Large intestine (tissue), 3 donors: ENCODE measurements at regions not wholly inside any gene's neighbourhood (a gene's known extent, or its start where the extent isn't known, plus 50 kb on each side); places are given as distances from the start of the nearest gene placed in this dataset.
"Not testable (repeated sequence)": the region's sequence is repeated elsewhere in the genome, so short reads cannot be mapped to it uniquely, and the experiment has no call there.

Experiments used
- DNase-seq, 2 donors: peaks; one replicate each; pipeline versions ENCODE4 v3.0.0 to v3.0.0-alpha.2; 2013
- H3K27ac ChIP-seq: one replicate; pipeline ENCODE4 v1.5.1; 2013; ENCODE audit warnings: low read length
- H3K27me3 ChIP-seq: 2 replicates; pipeline ENCODE4 v1.6.1; 2013; ENCODE audit warnings: low read length; ENCODE audit not compliant: control insufficient read depth, insufficient read depth
- H3K36me3 ChIP-seq: 2 replicates; pipeline ENCODE4 v1.6.1; 2013; ENCODE audit warnings: low read length; ENCODE audit not compliant: control insufficient read depth, insufficient read depth
- H3K4me1 ChIP-seq: one replicate; pipeline ENCODE4 v1.6.1; 2013; ENCODE audit warnings: low read length; ENCODE audit not compliant: control insufficient read depth, insufficient read depth
- H3K4me3 ChIP-seq: one replicate; pipeline ENCODE4 v1.5.1; 2013; ENCODE audit warnings: low read length
- H3K9me3 ChIP-seq: one replicate; pipeline ENCODE4 v1.6.1; 2013; ENCODE audit warnings: mild to moderate bottlenecking, low read depth, low read length, moderate library complexity; ENCODE audit not compliant: control insufficient read depth
- WGBS: methylation state at CpG from one replicate; pipeline ENCODE4 v1.1.5; 2013; ENCODE audit warnings: low lambda C conversion rate; ENCODE audit not compliant: insufficient coverage; 5-methylcytosine and 5-hydroxymethylcytosine counted together

GRCh38 chr10:61036148-61036547 is 92.2 kb upstream of the RHOBTB1 start:
- H3K9me3 ChIP-seq, H3K4me1 ChIP-seq, H3K36me3 ChIP-seq, H3K27ac ChIP-seq, H3K27me3 ChIP-seq, H3K4me3 ChIP-seq, DNase-seq: not testable (repeated sequence)
- WGBS = no CpG with 5 or more reads among the region's 3 CpGs

- H3K4me3 ChIP-seq = no peak overlapping the region
- H3K27ac ChIP-seq = no peak overlapping the region
- no peaks in the 10 kb centered on the region for H3K27me3 ChIP-seq
- WGBS = no CpG with 5 or more reads among the region's 3 CpGs
- no peak for DNase-seq
- no peaks in the 10 kb centered on the region for H3K9me3 ChIP-seq
- H3K4me1 ChIP-seq = no peaks in the 10 kb centered on the region
- no peaks in the 10 kb centered on the region for H3K36me3 ChIP-seq
Measured at GRCh38 chr10:61031341-61031740, 87.4 kb upstream of the RHOBTB1 start.

- H3K27me3 ChIP-seq = no peaks in the 10 kb centered on the region
- H3K4me1 ChIP-seq = no peaks in the 10 kb centered on the region
- H3K9me3 ChIP-seq = no peaks in the 10 kb centered on the region
- no peaks in the 10 kb centered on the region for H3K36me3 ChIP-seq
- no peak overlapping the region for H3K27ac ChIP-seq
- WGBS = no CpG with 5 or more reads among the region's 2 CpGs
- DNase-seq = no peak
- no peak overlapping the region for H3K4me3 ChIP-seq
Measured at GRCh38 chr10:61029411-61029810, 85.4 kb upstream of the RHOBTB1 start.

- Histone ChIP-seq H3K27me3 (no peaks in the 10 kb centered on the region), H3K36me3 (no peaks in the 10 kb centered on the region), H3K9me3 (no peaks in the 10 kb centered on the region), H3K27ac (no peak overlapping the region), H3K4me1 (no peaks in the 10 kb centered on the region), H3K4me3 (no peak overlapping the region)
- no peak for DNase-seq
- WGBS = no CpG with 5 or more reads among the region's 5 CpGs
Measured at GRCh38 chr10:61028861-61029361, 84.9 kb upstream of the RHOBTB1 start.

- no peaks in the 10 kb centered on the region for H3K4me1 ChIP-seq
- H3K27me3 ChIP-seq = no peaks in the 10 kb centered on the region
- no peak overlapping the region for H3K27ac ChIP-seq
- no peak overlapping the region for H3K4me3 ChIP-seq
- no peaks in the 10 kb centered on the region for H3K36me3 ChIP-seq
- WGBS = no CpG with 5 or more reads among the region's 2 CpGs
- no peak for DNase-seq
- H3K9me3 ChIP-seq = no peaks in the 10 kb centered on the region
Measured at GRCh38 chr10:61024856-61025201, 80.8 kb upstream of the RHOBTB1 start.

GRCh38 chr10:61024151-61024855 is 80.3 kb upstream of the RHOBTB1 start:
- no CpG with 5 or more reads among the region's 1 CpG for WGBS
- H3K4me1 ChIP-seq = no peaks in the 10 kb centered on the region

GRCh38 chr10:61023053-61023452 is 79.1 kb upstream of the RHOBTB1 start:
- no peak overlapping the region for H3K27ac ChIP-seq
- H3K9me3 ChIP-seq = no peaks in the 10 kb centered on the region
- H3K4me3 ChIP-seq = no peak overlapping the region
- H3K36me3 ChIP-seq = no peaks in the 10 kb centered on the region
- H3K27me3 ChIP-seq = no peaks in the 10 kb centered on the region
- H3K4me1 ChIP-seq = no peaks in the 10 kb centered on the region
- DNase-seq = no peak

More at GRCh38 chr10:61024151-61024855, 80.3 kb upstream of the RHOBTB1 start:
- H3K27ac ChIP-seq = no peak overlapping the region
- no peaks in the 10 kb centered on the region for H3K27me3 ChIP-seq
- no peaks in the 10 kb centered on the region for H3K9me3 ChIP-seq
- H3K4me3 ChIP-seq = no peak overlapping the region
- no peak for DNase-seq
- H3K36me3 ChIP-seq = no peaks in the 10 kb centered on the region

GRCh38 chr10:61021926-61022325 is 77.9 kb upstream of the RHOBTB1 start:
- 100% methylated on average over 1 of the region's 2 CpGs for WGBS
- Histone ChIP-seq H3K36me3 (no peaks in the 10 kb centered on the region), H3K9me3 (no peaks in the 10 kb centered on the region), H3K4me1 (no peaks in the 10 kb centered on the region), H3K27me3 (no peaks in the 10 kb centered on the region), H3K27ac (no peak overlapping the region), H3K4me3 (no peak overlapping the region)
- DNase-seq = no peak

- no peak overlapping the region for H3K4me3 ChIP-seq
- WGBS = 70% methylated on average over 2 of the region's 3 CpGs
- no peaks in the 10 kb centered on the region for H3K9me3 ChIP-seq
- DNase-seq = no peak
- no peaks in the 10 kb centered on the region for H3K4me1 ChIP-seq
- no peaks in the 10 kb centered on the region for H3K27me3 ChIP-seq
- H3K27ac ChIP-seq = no peak overlapping the region
- H3K36me3 ChIP-seq = no peaks in the 10 kb centered on the region
Measured at GRCh38 chr10:61020420-61021158, 76.6 kb upstream of the RHOBTB1 start.

GRCh38 chr10:61018146-61018545 is 74.2 kb upstream of the RHOBTB1 start:
- DNase-seq = no peak
- H3K4me3 ChIP-seq = no peak overlapping the region
- H3K4me1 ChIP-seq = no peaks in the 10 kb centered on the region
- no peaks in the 10 kb centered on the region for H3K9me3 ChIP-seq
- H3K36me3 ChIP-seq = no peaks in the 10 kb centered on the region
- no peaks in the 10 kb centered on the region for H3K27me3 ChIP-seq
- no peak overlapping the region for H3K27ac ChIP-seq

GRCh38 chr10:61016630-61017029 is 72.6 kb upstream of the RHOBTB1 start:
- H3K27me3 ChIP-seq = no peaks in the 10 kb centered on the region
- 100% methylated on average over 1 of the region's 1 CpG for WGBS
- no peaks in the 10 kb centered on the region for H3K36me3 ChIP-seq
- no peak overlapping the region for H3K27ac ChIP-seq
- DNase-seq = no peak
- peaks cover 1% of the 10 kb centered on the region for H3K4me1 ChIP-seq
- H3K9me3 ChIP-seq = no peaks in the 10 kb centered on the region
- H3K4me3 ChIP-seq = no peak overlapping the region
